Heart right ventricle (tissue), 16 donors: ENCODE measurements at regions not wholly inside any gene's neighbourhood (a gene's known extent, or its start where the extent isn't known, plus 50 kb on each side); places are given as distances from the start of the nearest gene placed in this dataset.

Source experiments
- ATAC-seq, 8 donors: fragments of 200-7000 bp; cut with Tn5 transposase; one replicate each; pipeline ENCODE4 v1.9.1; 2020; ENCODE audit warnings: mild to moderate bottlenecking in 8 of 8, moderate library complexity in 8 of 8, moderate number of reproducible peaks in 1 of 8
- DNase-seq, 2 donors: peaks; one replicate each; pipeline ENCODE4 v3.0.0-alpha.2; 2020
- H3K27ac ChIP-seq, 10 donors: fragments of 200-600 bp; sonication (generic) in 2 of 10; one replicate each; pipeline versions ENCODE4 v1.5.0 to v1.8.0; 2020 to 2022; ENCODE audit warnings: mild to moderate bottlenecking in 3 of 10
- H3K27me3 ChIP-seq, 7 donors: fragments of 200-600 bp; one replicate each; pipeline ENCODE4 v1.8.0; 2021 to 2022; ENCODE audit warnings: mild to moderate bottlenecking in 2 of 7
- H3K36me3 ChIP-seq, 9 donors: fragments of 200-600 bp; sonication (generic) in 1 of 9; one replicate each; pipeline versions ENCODE4 v1.5.0 to v1.8.0; 2020 to 2022; ENCODE audit warnings: mild to moderate bottlenecking in 2 of 9
- H3K4me1 ChIP-seq, 9 donors: fragments of 200-600 bp; sonication (generic) in 1 of 9; one replicate each; pipeline versions ENCODE4 v1.5.0 to v1.8.0; 2020 to 2022; ENCODE audit warnings: mild to moderate bottlenecking in 4 of 9
- H3K4me3 ChIP-seq, 10 donors: fragments of 200-600 bp; sonication (generic) in 2 of 10; one replicate each; pipeline versions ENCODE4 v1.5.0 to v1.8.0; 2020 to 2022; ENCODE audit warnings: mild to moderate bottlenecking in 7 of 10, moderate library complexity in 2 of 10
- H3K9me3 ChIP-seq, 11 donors: fragments of 200-600 bp in 10 of 11; sonication (generic) in 2 of 11; one replicate each; pipeline versions ENCODE4 v1.5.0 to v1.8.0; 2013 to 2022; ENCODE audit warnings: mild to moderate bottlenecking in 2 of 11, control low read depth in 1 of 11, moderate library complexity in 1 of 11
- WGBS, 2 donors: extraction: QIAGEN DNeasy Blood & Tissue Kit; methylation state at CpG; one replicate each; pipeline ENCODE4 v1.1.7; 2013; ENCODE audit warnings: inconsistent platforms in 1 of 2; 5-methylcytosine and 5-hydroxymethylcytosine counted together
- intact Hi-C, 10 donors: fragments of 100-400 bp; cut with DNase I; formaldehyde crosslinking; loops; one replicate each; pipeline versions ENCODE4 v1.11.1 to v1.14.2; 2022
- TF ChIP-seq, protein P1 (sequence below), 9 donors: fragments of 200-600 bp; sonication (generic) in 2 of 9; IDR thresholded peaks; one replicate each; pipeline versions ENCODE4 v1.5.0 to v1.8.0; 2021 to 2022; ENCODE audit warnings: antibody characterized with exemption in 9 of 9, mild to moderate bottlenecking in 5 of 9, moderate library complexity in 1 of 9
- donor health status: Arrhythmogenic right ventricular cardiomyopathy.
- donor health status: ischemic (EF 13 %, LVEDD 7.1; RV severe dilation, severe dysfunction).
- donor health status: healthy with polysubstance abuse.
- donor health status: DM: no; HTN: yes; CAD: no.
- donor health status: DM: no; HTN: no; CAD: no.
- donor health status: ischemic (EF 25% LVEDD 6.9; RV normal size, moderate dysfunction).
- donor health status: ischemic (EF 25% LVEDD 5.7; RV mildly dilated, moderate dysfunction).
- donor health status: healthy.
- donor health status: DM: yes; HTN: yes; CAD: no.
- donor health status: Ischemic cardiomyopathy.
- donor health status: ischemic (EF 35%, LVEDD 5.7; RV mildly dilated, moderate dysfunction).
- donor health status: nonischemic (EF 11% LVEDD 7.7; RV severe dilation, severe dysfunction).
- donor health status: DM: yes; HTN: yes; CAD: no.
- donor health status: PGD.
- donor health status: ischemic (EF 29% LVEDD 5.4; RV normal size, mild dysfunction).
- donor health status: nonischemic (EF 23%, LVEDD 6.1; RV moderate dilation, normal function).

DNA sequence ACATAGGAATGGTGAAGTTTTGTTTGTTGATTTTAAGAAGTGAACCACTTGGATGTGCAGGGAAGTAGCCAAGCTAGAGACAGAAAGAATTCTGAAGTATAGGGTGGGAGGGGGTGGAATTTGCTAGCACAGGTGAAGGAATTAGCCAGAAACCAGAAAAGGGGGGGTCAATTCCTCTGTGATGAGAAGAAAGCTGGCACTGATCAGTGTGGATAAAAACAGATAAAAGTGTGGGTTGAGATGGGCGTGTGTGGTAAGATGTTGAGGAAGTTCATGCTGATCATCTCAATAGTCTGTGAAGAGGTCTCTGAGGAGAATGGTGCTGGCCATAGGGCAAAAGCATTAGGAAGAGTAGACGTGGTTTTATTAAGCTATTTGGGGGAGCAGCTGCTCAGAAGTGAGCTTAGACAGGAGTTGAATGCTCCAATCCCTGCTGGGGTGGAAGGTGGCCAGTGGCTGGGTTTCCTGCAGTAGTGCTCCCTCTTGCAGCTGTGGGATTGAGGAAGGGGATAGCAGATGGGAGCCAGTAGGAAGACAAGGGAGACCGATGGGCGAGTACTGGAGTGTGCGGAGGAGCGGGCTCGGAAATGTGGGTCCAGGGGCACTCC lies 88.7 kb upstream of the ELL2 start:
- peaks cover 0 to 31% (median 10%) of the 10 kb centered on the region in 9 donors for H3K4me1 ChIP-seq
- intact Hi-C loops, result no loop called here
- DNase-seq, result no peak
- 85 to 93% methylated on average over 7 of the region's 7 CpGs for WGBS, 2 donors
- H3K4me3 ChIP-seq, result no peak overlapping the region
- no peaks in the 10 kb centered on the region for H3K27me3 ChIP-seq
- TF ChIP-seq, protein P1, sequence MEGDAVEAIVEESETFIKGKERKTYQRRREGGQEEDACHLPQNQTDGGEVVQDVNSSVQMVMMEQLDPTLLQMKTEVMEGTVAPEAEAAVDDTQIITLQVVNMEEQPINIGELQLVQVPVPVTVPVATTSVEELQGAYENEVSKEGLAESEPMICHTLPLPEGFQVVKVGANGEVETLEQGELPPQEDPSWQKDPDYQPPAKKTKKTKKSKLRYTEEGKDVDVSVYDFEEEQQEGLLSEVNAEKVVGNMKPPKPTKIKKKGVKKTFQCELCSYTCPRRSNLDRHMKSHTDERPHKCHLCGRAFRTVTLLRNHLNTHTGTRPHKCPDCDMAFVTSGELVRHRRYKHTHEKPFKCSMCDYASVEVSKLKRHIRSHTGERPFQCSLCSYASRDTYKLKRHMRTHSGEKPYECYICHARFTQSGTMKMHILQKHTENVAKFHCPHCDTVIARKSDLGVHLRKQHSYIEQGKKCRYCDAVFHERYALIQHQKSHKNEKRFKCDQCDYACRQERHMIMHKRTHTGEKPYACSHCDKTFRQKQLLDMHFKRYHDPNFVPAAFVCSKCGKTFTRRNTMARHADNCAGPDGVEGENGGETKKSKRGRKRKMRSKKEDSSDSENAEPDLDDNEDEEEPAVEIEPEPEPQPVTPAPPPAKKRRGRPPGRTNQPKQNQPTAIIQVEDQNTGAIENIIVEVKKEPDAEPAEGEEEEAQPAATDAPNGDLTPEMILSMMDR (IDR thresholded peaks at IDR 0.05), result no peak
- no peak overlapping the region for H3K27ac ChIP-seq
- H3K9me3 ChIP-seq, result peaks cover 0 to 4% (median 0%) of the 10 kb centered on the region in 11 donors
- ATAC-seq, result no peak
- no peaks in the 10 kb centered on the region for H3K36me3 ChIP-seq

DNA sequence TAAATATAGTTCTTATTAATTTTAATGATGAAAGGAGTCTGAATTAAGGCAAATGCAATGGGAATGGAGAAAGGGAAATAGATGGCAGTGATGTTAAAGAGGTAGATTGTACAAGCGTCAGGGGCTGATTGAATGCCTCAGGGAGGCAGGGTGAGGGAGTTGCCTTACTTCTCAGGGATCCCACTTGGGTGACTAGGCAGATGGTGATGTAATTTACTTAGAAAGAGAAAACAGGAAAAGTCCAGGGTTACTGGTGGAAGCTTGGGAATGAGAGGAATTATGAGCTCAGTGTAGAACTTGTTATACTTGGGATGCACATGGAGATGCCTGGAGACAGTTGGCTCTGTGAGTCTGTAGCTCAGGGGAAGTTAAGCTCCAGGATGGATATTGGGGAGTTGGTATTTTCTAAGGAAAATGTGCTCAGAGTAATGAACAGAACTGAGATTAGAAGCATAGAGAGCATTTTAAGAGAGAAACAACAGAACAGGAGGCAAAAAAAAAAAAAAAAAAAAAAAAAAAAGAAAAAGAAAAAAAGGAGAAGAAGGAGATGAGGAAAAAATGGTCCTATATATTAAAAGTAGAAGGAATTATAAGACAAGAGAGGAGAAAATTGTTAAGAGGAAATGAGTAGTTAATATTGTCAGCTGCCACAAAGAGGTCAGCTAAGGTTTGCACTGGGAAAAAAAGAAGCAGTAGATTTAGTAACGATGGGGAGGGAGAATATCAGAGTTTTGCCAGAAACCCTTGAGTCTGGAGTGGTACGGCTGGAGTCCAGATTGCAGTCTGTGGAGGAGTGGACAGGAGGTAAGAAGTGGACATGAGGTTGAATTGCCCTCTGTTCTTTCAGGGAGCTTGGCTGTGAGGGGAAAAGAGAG lies 88.0 kb upstream of the ELL2 start:
- TF ChIP-seq, protein P1 (IDR thresholded peaks at IDR 0.05), result no peak
- Histone ChIP-seq H3K9me3 (peaks cover 0 to 4% (median 0%) of the 10 kb centered on the region in 11 donors), H3K4me1 (peaks cover 0 to 31% (median 10%) of the 10 kb centered on the region in 9 donors), H3K27ac (no peak overlapping the region), H3K36me3 (no peaks in the 10 kb centered on the region), H3K4me3 (no peak overlapping the region), H3K27me3 (no peaks in the 10 kb centered on the region)
- no peak for DNase-seq
- intact Hi-C loops, result no loop called here
- 19 to 23% methylated on average over 3 of the region's 3 CpGs for WGBS, 2 donors
- ATAC-seq, result peak in 2 of 8 donors; percentile 22 to 42

DNA sequence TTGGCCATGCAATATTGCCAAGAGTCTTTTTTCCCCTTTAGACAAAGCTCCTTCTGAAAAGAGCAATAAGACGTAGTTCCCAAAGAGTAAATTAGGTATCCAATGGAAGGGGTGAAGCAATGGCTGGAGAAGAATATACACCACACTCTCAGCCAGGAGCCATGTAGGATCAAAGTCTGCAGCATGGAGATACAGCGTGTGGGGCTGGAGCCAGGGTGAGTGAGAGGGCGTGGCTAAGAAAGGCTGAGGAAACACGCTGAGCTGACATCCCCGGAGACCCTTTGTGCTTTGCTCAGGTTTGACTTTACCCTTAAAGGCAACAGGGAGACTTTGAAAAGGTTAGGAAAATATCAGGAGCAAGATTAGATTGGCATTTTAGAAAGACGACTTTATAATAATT lies 87.1 kb upstream of the ELL2 start:
- peaks cover 0 to 23% (median 10%) of the 10 kb centered on the region in 9 donors for H3K4me1 ChIP-seq
- WGBS, 2 donors, result 48 to 57% methylated on average over 6 of the region's 6 CpGs
- no peaks in the 10 kb centered on the region for H3K36me3 ChIP-seq
- ATAC-seq, result peak in 1 of 8 donors; percentile 39
- H3K4me3 ChIP-seq, result no peak overlapping the region
- DNase-seq, result no peak
- TF ChIP-seq, protein P1 (IDR thresholded peaks at IDR 0.05), result no peak
- intact Hi-C loops, result no loop called here
- H3K27ac ChIP-seq, result no peak overlapping the region
- H3K9me3 ChIP-seq, result peaks cover 0 to 4% (median 0%) of the 10 kb centered on the region in 11 donors
- no peaks in the 10 kb centered on the region for H3K27me3 ChIP-seq

DNA sequence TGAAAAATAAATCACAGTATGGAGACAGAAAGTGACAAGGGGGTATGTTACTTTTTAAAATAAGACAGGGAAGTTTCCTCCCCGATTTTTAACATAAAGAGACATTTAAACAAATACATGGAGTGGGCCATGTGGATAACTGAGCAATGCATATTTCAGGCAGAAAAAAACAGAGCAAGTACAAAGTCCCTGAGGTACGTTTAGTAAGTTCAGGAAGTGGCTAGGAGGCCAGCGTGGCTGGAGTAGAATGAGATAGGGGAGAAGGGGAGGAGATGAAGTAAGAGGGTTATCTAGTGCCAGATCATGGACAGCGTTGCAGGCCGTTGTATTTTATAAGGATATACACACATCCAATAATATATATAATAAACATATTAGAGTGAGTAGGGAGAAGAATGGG lies 84.2 kb upstream of the ELL2 start:
- Histone ChIP-seq H3K27me3 (no peaks in the 10 kb centered on the region), H3K9me3 (no peaks in the 10 kb centered on the region), H3K4me3 (no peak overlapping the region), H3K36me3 (no peaks in the 10 kb centered on the region), H3K27ac (no peak overlapping the region), H3K4me1 (peaks cover 0 to 18% (median 10%) of the 10 kb centered on the region in 9 donors)
- TF ChIP-seq, protein P1 (IDR thresholded peaks at IDR 0.05), result no peak
- ATAC-seq, result no peak
- intact Hi-C loops, result no loop called here
- WGBS, 2 donors, result 66 to 75% methylated on average over 5 of the region's 5 CpGs
- no peak for DNase-seq
